A549 (cell line): ENCODE measurements at regions not wholly inside any gene's neighbourhood (a gene's known extent, or its start where the extent isn't known, plus 50 kb on each side); places are given as distances from the start of the nearest gene placed in this dataset.

ENCODE experiments used
- CHD4 ChIP-seq: fragments of 200-600 bp; sonication (generic); IDR thresholded peaks from 2 replicates; pipeline ENCODE4 v1.6.1; 2016; ENCODE audit warnings: antibody characterized with exemption, mild to moderate bottlenecking, borderline replicate concordance
- E2F6 ChIP-seq: IDR thresholded peaks from 2 replicates; pipeline ENCODE4 v1.6.1; 2012; ENCODE audit warnings: low read depth, borderline replicate concordance
- EP300 ChIP-seq, 2 experiments: fragments of >200 bp; sonication (Bioruptor Twin); formaldehyde crosslinking; IDR thresholded peaks; 2 replicates in 1 of 2; 3 replicates in 1 of 2; pipeline ENCODE4 v1.6.1; 2016 to 2017
- HDAC2 ChIP-seq: fragments of 200-600 bp; sonication (generic); IDR thresholded peaks from 2 replicates; pipeline ENCODE4 v1.6.1; 2016
- HOXA7 ChIP-seq: fragments of 250-450 bp; sonication (Bioruptor Pico); IDR thresholded peaks from 2 replicates; pipeline ENCODE4 v1.5.0; 2020; ENCODE audit warnings: mild to moderate bottlenecking, moderate library complexity
- MAX ChIP-seq: IDR thresholded peaks from 2 replicates; pipeline ENCODE4 v1.6.1; 2012
- MAZ ChIP-seq: fragments of 150-350 bp; IDR thresholded peaks from 2 replicates; pipeline ENCODE4 v1.6.1; 2014; ENCODE audit warnings: antibody characterized with exemption, low read depth, low read length, borderline replicate concordance
- MYC ChIP-seq: IDR thresholded peaks from 2 replicates; pipeline ENCODE4 v1.6.1; 2012; ENCODE audit warnings: mild to moderate bottlenecking, inconsistent platforms, low read length, improper control_type of control experiment, borderline replicate concordance
- RAD21 ChIP-seq, 2 experiments: fragments of >200 bp in 1 of 2; sonication (Bioruptor Twin) in 1 of 2; formaldehyde crosslinking in 1 of 2; IDR thresholded peaks in 1 of 2; conservative IDR thresholded peaks in 1 of 2; 2 replicates in 1 of 2; 3 replicates in 1 of 2; pipeline ENCODE4 v1.6.1; 2012 to 2018; ENCODE audit warnings: inconsistent platforms in 1 of 2
- RCOR1 ChIP-seq: fragments of 150-350 bp; IDR thresholded peaks from 2 replicates; pipeline ENCODE4 v1.6.1; 2014; ENCODE audit warnings: antibody characterized with exemption, low read length, low read depth
- REST ChIP-seq: fragments of 200-600 bp; sonication (generic); IDR thresholded peaks from 2 replicates; pipeline ENCODE4 v1.6.1; 2016; ENCODE audit warnings: antibody characterized with exemption, mild to moderate bottlenecking, moderate library complexity
- RFX5 ChIP-seq: fragments of 450-650 bp; IDR thresholded peaks from 2 replicates; pipeline ENCODE4 v1.7.1; 2014; ENCODE audit warnings: antibody characterized with exemption, mild to moderate bottlenecking, moderate library complexity
- TP53 ChIP-seq: fragments of 250-450 bp; sonication (Bioruptor Pico); IDR thresholded peaks from 2 replicates; pipeline ENCODE4 v1.5.0; 2021; ENCODE audit warnings: mild to moderate bottlenecking, moderate library complexity
- TF ChIP-seq, protein P1 (sequence below): fragments of >200 bp; sonication (Bioruptor Twin); formaldehyde crosslinking; IDR thresholded peaks from 3 replicates; pipeline ENCODE4 v1.5.1; 2016

- TF ChIP-seq, protein P1, sequence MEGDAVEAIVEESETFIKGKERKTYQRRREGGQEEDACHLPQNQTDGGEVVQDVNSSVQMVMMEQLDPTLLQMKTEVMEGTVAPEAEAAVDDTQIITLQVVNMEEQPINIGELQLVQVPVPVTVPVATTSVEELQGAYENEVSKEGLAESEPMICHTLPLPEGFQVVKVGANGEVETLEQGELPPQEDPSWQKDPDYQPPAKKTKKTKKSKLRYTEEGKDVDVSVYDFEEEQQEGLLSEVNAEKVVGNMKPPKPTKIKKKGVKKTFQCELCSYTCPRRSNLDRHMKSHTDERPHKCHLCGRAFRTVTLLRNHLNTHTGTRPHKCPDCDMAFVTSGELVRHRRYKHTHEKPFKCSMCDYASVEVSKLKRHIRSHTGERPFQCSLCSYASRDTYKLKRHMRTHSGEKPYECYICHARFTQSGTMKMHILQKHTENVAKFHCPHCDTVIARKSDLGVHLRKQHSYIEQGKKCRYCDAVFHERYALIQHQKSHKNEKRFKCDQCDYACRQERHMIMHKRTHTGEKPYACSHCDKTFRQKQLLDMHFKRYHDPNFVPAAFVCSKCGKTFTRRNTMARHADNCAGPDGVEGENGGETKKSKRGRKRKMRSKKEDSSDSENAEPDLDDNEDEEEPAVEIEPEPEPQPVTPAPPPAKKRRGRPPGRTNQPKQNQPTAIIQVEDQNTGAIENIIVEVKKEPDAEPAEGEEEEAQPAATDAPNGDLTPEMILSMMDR = peak; percentile 55
- TF ChIP-seq MAZ = no peak
- no peak for TF ChIP-seq MYC
- TF ChIP-seq RAD21 (conservative IDR thresholded peaks at IDR 0.05 in 1 of 2, IDR thresholded peaks at IDR 0.05 in 1 of 2) = peak; percentile 81 to 94
- no peak for TF ChIP-seq RCOR1
- TF ChIP-seq HOXA7 (CRISPR knock-in tag) = no peak
- TF ChIP-seq CHD4 = no peak
- no peak for TF ChIP-seq EP300 (IDR thresholded peaks at IDR 0.05)
- TF ChIP-seq MAX = peak; percentile 19; the same call in 1 of the 2 replicates
- TF ChIP-seq REST = no peak
- no peak for TF ChIP-seq E2F6
- no peak for TF ChIP-seq HDAC2
- TF ChIP-seq RFX5 = no peak
- no peak for TF ChIP-seq TP53 (CRISPR knock-in tag)
Measured at GRCh38 chr12:47397664-47398281, 308.1 kb downstream of the RPAP3 start.
